ENCODE measurements at regions not wholly inside any gene's neighbourhood (a gene's known extent, or its start where the extent isn't known, plus 50 kb on each side); places are given as distances from the start of the nearest gene placed in this dataset.

- TF ChIP-seq EZH2phosphoT487 (IDR thresholded peaks at IDR 0.05; ENCODE audit: low read length) = no peak
- TF ChIP-seq EZH2 (optimal IDR thresholded peaks at IDR 0.05; ENCODE audit: low read depth, low read length) = no peak
- no peak for TF ChIP-seq CTCF (IDR thresholded peaks at IDR 0.05; ENCODE audit: low read length)
- Histone ChIP-seq H3K79me2 (ENCODE audit: low read length) (no peaks in the 10 kb centered on the region), H3K36me3 (replicated peaks; ENCODE audit: insufficient read depth, low read length) (no peaks in the 10 kb centered on the region), H3K4me3 (ENCODE audit: low read length) (no peak overlapping the region), H3K4me1 (ENCODE audit: low read length) (no peaks in the 10 kb centered on the region), H2AFZ (ENCODE audit: low read length) (no peak overlapping the region), H3K9me2 (replicated peaks; ENCODE audit: insufficient read depth, low read length) (no peaks in the 10 kb centered on the region), H3K27me3 (replicated peaks; ENCODE audit: insufficient read depth, low read length) (no peaks in the 10 kb centered on the region), H3K9ac (ENCODE audit: low read length) (no peak overlapping the region), H4K20me1 (ENCODE audit: insufficient read depth, low read length) (no peaks in the 10 kb centered on the region), H3F3A (ENCODE audit: insufficient read depth, low read length) (no peaks in the 10 kb centered on the region), H3K4me2 (ENCODE audit: low read depth, low read length) (no peak overlapping the region), H3K9me3 (replicated peaks; ENCODE audit: insufficient read depth, low read length) (no peaks in the 10 kb centered on the region), H3K27ac (ENCODE audit: low read length) (no peak overlapping the region)
- DNase-seq = no peak
Measured at GRCh38 chr3:96300743-96301142, 513.7 kb upstream of the EPHA6 start.

DNA sequence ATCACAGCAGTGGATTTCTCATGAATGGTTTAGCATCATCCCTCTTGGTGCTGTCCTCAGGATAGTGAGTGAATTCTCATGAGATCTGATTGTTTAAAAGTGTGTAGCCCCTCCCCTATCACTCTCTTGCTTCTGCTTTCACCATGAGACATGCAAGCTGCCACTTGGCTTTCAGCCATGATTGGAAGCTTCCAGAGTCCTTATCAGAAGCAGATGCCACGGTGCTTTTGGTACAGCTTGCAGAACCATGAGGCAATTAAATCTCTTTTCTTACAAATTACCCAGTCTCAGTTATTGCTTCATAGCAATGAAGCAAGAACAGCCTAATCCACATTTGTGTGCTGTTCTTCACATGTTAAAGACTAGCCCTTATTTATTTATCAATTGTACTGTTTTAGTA, 495.2 kb upstream of the EPHA6 start:
- H3K27me3 ChIP-seq (replicated peaks; ENCODE audit: insufficient read depth, low read length) = no peaks in the 10 kb centered on the region
- TF ChIP-seq EZH2 (optimal IDR thresholded peaks at IDR 0.05; ENCODE audit: low read depth, low read length) (no peak), EZH2phosphoT487 (IDR thresholded peaks at IDR 0.05; ENCODE audit: low read length) (no peak), CTCF (IDR thresholded peaks at IDR 0.05; ENCODE audit: low read length) (no peak)
- no peak for DNase-seq

GRCh38 chr3:96324087-96324486, 490.3 kb upstream of the EPHA6 start:
- DNase-seq = no peak
- no peaks in the 10 kb centered on the region for H3K36me3 ChIP-seq (replicated peaks; ENCODE audit: insufficient read depth, low read length)
- no peaks in the 10 kb centered on the region for H3K79me2 ChIP-seq (ENCODE audit: low read length)
- TF ChIP-seq CTCF (IDR thresholded peaks at IDR 0.05; ENCODE audit: low read length) (no peak), EZH2phosphoT487 (IDR thresholded peaks at IDR 0.05; ENCODE audit: low read length) (no peak), EZH2 (optimal IDR thresholded peaks at IDR 0.05; ENCODE audit: low read depth, low read length) (no peak)
- H3K4me1 ChIP-seq (ENCODE audit: low read length) = no peaks in the 10 kb centered on the region
- no peaks in the 10 kb centered on the region for H3F3A ChIP-seq (ENCODE audit: insufficient read depth, low read length)
- H3K4me3 ChIP-seq (ENCODE audit: low read length) = no peak overlapping the region
- H3K27ac ChIP-seq (ENCODE audit: low read length) = no peak overlapping the region
- H4K20me1 ChIP-seq (ENCODE audit: insufficient read depth, low read length) = no peaks in the 10 kb centered on the region
- no peaks in the 10 kb centered on the region; the same call in 1 of the 2 replicates for H3K9me3 ChIP-seq (replicated peaks; ENCODE audit: insufficient read depth, low read length)
- H2AFZ ChIP-seq (ENCODE audit: low read length) = no peak overlapping the region
- H3K9ac ChIP-seq (ENCODE audit: low read length) = no peak overlapping the region
- no peak overlapping the region for H3K4me2 ChIP-seq (ENCODE audit: low read depth, low read length)
- no peaks in the 10 kb centered on the region for H3K9me2 ChIP-seq (replicated peaks; ENCODE audit: insufficient read depth, low read length)
- no peaks in the 10 kb centered on the region for H3K27me3 ChIP-seq (replicated peaks; ENCODE audit: insufficient read depth, low read length)

More for the DNA sequence above, 495.2 kb upstream of the EPHA6 start:
- Histone ChIP-seq H3K36me3 (replicated peaks; ENCODE audit: insufficient read depth, low read length) (no peaks in the 10 kb centered on the region), H3K4me2 (ENCODE audit: low read depth, low read length) (no peak overlapping the region), H3K27ac (ENCODE audit: low read length) (no peak overlapping the region), H3K4me3 (ENCODE audit: low read length) (no peak overlapping the region), H3K9me3 (replicated peaks; ENCODE audit: insufficient read depth, low read length) (no peaks in the 10 kb centered on the region; the same call in 1 of the 2 replicates), H3K9me2 (replicated peaks; ENCODE audit: insufficient read depth, low read length) (no peaks in the 10 kb centered on the region), H3K4me1 (ENCODE audit: low read length) (no peaks in the 10 kb centered on the region), H2AFZ (ENCODE audit: low read length) (no peak overlapping the region), H3F3A (ENCODE audit: insufficient read depth, low read length) (no peaks in the 10 kb centered on the region), H3K9ac (ENCODE audit: low read length) (no peak overlapping the region), H3K79me2 (ENCODE audit: low read length) (no peaks in the 10 kb centered on the region), H4K20me1 (ENCODE audit: insufficient read depth, low read length) (no peaks in the 10 kb centered on the region)

Measured in MM.1S (cell line).